Epidermal melanocyte (primary cell): ENCODE measurements at regions not wholly inside any gene's neighbourhood (a gene's known extent, or its start where the extent isn't known, plus 50 kb on each side); places are given as distances from the start of the nearest gene placed in this dataset.

ENCODE experiments used
- DNase-seq: peaks from one replicate; pipeline ENCODE4 v3.0.0; 2011; ENCODE audit warnings: low spot score; ENCODE audit not compliant: insufficient read length

DNA sequence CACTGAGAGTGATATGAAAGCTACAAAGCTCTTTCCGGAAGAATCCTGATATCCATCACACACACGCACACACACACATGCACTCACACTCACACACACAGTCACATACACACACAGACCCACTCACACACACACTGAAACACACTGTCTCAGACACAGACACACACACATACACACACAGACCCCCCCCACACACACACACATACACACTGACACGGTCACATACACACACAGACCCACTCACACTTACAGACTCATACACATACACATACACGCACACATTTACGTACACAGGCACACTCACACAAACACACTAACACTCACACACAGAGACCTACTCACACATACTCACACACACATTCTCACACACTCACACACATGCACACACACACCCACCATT lies 58.6 kb downstream of the LIG4 start:
- DNase-seq, result no peak

- DNase-seq, result peak; percentile 45
These were observed 59.9 kb downstream of the LIG4 start for GRCh38 chr13:108155185-108156106.

DNA sequence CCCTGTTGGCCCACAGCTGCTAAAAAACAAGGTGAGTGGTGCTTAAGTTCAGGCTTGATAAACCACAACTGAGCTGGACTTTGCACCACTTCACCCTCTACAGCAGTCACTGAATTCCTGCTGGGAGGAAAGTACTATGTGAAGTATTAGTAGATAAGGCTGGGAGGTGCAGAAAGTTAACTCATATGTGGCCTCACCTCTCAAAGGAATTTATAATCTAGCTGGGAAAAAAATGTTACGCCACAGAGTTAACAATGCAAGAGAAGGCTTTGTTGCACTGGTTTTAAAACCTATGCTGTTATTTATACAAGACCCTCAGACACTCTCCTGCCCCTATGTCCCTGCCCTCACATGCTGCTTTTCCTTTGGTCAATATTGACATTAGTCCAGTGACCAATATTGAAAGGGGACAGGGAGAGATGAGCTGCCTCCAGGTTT lies 60.9 kb downstream of the LIG4 start:
- no peak for DNase-seq

DNA sequence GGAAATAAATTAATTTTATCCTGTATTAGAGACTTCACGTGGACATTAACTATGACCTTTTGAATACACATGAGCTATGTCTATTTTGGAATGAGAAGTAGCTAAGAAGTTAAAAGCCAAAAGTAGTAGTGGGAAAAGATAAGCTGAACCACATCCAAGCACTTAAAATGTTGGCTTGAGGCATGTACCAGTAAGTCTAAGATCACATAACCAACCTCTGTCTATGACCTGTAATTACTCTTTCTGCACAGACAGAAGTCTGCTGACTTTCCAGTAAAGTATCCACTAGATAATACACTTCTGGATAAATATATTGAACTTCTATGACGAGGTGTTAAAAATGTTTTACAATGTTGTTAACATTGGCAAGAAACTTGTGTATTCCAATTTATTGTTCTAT lies 68.7 kb downstream of the LIG4 start:
- DNase-seq, result no peak

DNA sequence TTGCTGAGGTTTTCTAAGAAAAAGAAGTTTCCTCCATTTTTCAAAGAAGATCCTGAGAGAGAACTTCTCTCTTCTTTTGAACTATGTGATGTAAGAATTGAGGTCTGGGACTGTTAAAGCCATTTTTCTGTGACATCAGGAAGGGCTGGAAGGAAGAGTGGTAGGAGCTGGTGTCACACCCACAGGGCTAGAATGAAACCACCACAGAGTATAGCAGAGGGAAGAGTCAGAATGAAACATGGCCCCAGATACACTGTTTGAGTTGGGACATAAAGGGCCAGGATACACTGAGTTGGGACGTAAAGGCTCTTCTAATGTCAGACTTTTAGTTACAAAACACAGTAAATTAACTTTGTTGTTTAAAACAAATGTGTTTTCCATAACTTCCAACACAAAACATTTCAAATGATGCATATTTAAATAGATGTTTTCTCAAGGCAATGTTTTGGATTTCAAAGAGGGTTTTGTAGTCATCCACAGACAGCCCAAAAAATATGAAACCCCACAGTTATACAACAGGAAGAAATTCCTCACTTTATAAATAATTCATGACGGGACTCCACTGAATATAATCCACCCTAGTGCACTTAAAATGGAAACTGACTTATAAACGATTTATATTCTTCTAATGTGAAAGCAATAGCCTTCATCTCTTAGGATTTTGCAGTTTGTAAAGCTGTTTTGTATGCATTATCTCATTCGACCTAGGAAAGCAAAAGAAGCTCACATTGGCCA lies 72.5 kb downstream of the LIG4 start:
- DNase-seq, result no peak

- no peak for DNase-seq
These were observed 78.2 kb downstream of the LIG4 start for GRCh38 chr13:108137176-108137575.

GRCh38 chr13:108127406-108127805 lies 87.9 kb downstream of the LIG4 start:
- DNase-seq, result no peak

DNA sequence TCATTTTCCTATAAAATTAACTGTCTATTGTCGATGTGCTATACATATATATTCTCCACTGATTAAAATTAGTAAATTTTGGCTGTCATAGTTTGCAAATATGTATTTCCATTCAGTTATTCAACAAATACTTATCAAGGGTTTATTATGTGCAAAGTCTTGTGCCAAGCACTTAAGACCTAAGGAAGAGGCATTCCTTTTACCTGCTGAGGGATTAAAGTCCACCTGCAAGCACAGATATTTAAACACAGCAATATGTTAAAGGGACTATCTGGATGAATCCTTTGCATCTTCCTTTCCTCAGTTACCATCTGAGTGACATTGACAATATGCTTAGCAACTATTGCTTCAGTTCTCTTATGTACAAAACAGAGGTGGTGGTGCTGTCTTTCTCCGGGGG lies 89.3 kb downstream of the LIG4 start:
- DNase-seq, result no peak

DNA sequence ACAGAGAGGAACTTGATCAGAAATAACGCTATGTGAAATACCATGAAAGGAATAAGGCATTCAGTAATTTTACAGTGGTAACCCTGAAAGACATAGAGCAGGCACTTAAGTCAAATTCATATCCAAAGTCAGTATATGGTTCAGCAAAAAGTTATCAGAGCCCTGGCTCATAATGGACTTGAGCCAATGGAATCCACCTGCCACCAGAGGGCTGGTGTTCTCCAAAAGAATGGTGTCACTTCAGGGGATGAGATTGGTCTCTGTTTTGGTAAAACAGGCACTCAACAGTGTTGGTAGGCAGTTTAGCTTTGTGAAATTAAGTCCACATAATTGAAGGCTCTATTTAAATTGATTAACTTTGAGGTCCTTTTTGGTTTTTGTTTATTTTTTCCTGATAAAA lies 93.9 kb downstream of the LIG4 start:
- DNase-seq, result no peak

DNA sequence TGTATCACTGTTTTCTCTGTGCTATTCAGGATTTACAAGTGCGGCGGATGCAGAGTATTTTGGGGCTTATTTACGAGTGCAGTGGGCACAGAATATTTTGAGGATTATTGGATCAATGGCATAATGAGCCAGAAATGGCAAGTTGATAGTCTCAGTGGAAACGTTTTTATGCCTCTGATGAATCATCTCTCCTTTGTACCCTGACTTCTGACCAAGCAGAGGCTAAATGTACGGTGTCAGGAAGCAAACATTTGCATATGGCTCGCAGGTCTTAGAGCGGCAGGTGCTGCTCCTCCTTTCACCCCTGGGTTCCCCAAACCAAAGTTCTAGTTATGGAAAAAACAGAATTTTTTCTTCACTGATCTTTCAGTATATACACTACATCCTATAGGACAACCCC lies 94.5 kb downstream of the LIG4 start:
- no peak for DNase-seq

DNA sequence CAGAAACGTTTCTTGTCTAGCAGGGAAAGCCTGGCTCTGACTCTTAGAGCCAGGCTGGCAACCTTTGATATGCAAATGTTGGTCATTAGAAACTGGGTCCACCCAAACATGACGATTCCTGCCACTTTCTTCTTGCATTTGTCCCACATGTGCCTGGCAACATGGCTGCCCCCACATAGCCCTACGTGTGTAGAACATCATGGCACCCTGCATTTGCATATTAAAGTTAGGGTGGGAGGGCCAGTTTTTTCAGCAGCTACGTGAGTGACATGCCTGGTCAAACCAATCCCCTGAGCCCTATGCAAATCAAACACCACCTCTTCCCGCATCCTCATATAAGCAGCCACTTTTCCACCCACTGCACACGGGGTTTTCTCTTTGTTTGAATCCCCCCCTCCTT lies 95.0 kb downstream of the LIG4 start:
- no peak for DNase-seq

DNA sequence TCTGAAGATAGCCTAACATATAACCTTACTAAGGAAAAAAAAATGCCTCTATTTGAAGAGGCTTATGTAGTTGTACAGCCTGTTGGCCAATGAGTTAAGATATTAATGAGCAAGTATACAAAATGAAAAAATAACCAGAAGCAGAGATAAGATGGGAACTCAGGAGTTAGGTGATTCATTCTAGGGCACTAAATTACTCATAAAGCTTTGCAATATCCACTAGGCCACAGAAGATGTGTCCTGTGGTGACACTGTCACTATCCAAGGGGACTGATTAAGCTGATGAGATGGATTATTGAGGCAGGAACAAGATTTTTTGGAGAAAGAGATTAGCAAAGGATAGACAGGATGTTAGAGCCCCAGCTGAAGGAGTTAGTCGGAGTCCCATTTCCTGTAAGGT lies 99.6 kb downstream of the LIG4 start:
- DNase-seq, result no peak

DNA sequence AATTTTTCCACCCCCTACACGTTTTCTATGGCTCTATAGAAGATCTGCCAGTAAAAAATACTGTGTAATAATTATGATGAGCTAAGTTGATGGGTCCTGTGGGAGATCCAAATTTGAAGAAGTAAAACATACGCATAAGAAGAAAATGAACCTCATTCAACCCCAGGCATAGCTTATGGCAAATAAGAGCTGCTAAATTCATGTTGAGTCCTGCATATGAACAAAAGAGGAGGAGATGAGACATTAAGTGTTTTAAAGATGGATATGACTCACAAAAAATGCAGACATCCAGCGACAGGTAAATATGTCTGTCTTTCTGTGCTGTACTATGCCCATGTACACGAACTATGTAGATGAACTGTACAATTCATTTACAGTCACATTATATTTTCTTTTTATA lies 101.9 kb downstream of the LIG4 start:
- no peak for DNase-seq

- no peak for DNase-seq
These were observed 110.6 kb downstream of the LIG4 start for GRCh38 chr13:108104736-108105135.

DNA sequence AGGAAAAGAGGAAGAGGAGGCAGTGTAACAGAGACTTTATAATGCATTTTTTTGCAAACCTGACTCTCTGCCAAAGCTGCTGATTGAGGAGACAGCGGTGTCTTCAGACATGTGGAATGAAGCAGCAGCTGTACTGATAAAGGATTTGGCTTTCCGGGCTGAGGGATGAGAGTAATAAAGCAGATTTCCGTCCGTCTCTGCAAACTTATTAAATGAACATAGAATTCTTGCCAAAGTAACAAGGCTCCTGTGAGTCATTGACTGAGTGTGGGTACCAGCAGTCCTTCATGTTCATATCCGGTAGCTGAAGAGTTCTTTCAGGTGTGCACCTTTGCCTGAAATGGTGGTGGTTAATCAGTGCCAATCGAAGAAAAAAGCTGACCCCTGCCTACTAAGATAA lies 112.6 kb downstream of the LIG4 start:
- no peak for DNase-seq

DNA sequence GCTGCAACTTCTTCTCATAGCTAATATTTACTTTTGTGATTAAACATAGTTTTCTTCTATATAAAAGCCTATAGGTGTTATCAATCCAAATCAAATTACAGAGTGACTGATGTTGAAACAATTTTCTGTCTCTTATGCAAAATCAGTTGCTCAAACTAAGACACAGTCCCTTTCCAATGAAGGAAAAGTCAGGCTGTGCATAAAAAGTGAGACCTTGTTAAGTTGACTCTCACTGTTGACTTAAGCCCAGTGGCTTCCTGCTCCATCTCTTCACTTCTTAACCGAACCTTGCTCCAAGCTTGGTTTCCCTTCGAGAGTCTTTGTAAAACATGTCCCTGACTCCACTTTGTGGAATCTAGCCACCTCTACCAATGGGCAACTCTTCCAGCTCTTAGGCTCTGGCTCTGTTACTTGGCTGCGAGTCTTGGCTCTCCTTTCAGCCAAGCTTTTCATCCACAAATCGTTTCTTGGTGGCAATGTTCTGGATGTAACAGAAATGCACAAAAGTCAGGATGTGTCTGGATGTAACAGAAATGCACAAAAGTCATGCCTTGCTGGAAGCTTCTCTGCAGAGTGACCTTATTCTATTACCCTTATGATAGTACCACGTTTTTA lies 118.9 kb downstream of the LIG4 start:
- DNase-seq, result no peak

DNA sequence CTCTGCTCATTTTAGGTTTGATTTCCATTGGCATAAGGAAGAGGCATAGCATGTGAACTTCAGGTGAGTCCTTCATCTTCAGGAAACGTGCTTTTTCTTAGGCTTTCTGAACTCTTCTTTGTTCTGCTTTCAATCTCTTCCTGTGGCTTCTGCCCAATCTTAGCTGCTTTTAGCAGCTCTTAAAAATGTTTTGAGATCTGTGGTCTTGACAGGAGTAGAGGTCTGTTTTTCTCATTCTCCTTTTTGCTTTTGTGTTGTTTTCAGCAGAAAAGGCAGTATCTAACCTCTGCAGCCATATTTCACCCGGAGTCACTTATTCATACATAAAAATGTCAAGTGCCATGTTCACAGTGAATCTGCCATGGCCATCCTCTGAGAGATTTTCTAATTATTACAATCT lies 120.3 kb downstream of the LIG4 start:
- no peak for DNase-seq

- DNase-seq, result no peak
These were observed 121.7 kb downstream of the LIG4 start for GRCh38 chr13:108093616-108094015.

DNA sequence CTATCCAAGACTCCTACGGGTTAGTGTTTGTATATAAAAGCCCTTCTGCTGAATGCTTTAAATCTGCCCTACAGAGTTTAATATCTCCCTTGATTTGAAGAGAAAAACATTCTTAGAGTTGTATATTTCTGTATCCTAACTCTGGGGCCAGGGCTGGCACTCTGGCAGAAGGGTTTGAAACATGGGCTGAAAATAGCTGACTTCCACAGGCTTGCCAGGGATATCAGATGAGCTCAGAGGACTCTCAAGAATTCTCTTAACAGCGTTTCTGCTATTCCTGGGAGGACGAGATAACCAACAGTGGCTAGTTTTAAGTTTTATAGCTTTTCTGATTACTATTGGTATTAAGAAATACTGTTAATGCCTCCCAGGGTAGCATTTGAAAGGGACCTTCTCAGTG lies 127.5 kb downstream of the LIG4 start:
- no peak for DNase-seq

DNA sequence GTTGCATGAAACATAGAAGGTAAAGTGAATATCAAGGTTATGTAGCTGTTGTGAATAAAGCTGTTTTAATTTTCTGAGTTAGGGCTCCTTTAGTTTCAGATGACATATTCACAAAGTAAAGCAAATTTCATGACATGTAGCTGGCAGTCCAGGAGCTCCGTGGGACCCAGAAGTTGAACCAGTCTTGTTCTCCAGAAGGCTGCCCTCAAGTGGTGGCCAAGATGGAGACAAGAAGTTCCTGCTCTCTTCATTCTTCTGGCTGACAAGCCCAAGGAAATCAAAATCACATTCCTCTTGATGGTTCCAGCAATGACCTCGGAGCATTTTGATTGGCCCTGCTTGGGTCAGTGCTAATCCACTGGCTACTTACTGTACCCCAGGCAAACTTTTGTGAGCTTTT lies 128.7 kb downstream of the LIG4 start:
- DNase-seq, result no peak

DNA sequence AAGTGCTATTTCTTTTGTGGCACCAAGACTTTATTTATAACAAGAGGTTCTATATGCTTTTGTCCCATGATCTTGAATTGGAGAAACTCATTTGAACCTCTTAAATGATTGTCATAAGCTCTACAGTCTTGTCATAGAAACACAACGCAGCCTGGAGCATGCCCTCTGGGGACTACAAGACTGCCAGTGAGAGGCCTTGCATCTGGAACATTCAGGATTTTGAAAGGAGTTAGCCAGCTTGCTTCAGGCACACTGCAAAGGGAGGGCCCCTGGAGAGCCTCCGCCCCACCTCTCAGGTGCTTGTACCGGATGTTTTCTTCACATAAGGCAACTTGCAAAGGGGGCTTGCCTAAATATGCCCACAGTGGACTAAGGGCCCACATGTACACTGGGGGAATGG lies 130.5 kb downstream of the LIG4 start:
- no peak for DNase-seq

DNA sequence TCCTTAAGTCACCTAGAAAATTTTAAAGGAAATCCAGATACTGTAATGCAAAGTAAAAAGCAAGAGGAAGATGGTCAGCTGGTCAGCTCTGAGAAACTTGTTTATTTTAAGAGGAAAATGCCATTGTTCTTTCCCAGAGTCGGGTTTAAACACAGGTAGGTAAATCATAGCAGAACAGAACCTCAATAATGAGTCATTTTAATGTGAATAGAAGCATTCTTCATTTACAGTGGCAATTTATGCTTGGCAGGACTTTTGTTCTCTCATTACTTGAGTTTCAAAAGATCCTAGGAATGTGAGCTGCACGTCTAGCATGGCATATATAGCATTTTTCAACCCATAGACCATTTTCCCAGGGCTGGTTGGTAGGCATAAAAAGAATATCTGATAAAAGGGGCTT lies 132.3 kb downstream of the LIG4 start:
- DNase-seq, result no peak
